Lower lobe of right lung (tissue), 2 donors: ENCODE measurements at regions not wholly inside any gene's neighbourhood (a gene's known extent, or its start where the extent isn't known, plus 50 kb on each side); places are given as distances from the start of the nearest gene placed in this dataset.

Source experiments
- ATAC-seq, 2 donors: fragments of 200-7000 bp; cut with Tn5 transposase; one replicate each; pipeline ENCODE4 v1.9.1; 2020 to 2022; ENCODE audit warnings: mild to moderate bottlenecking in 2 of 2, moderate library complexity in 2 of 2
- DNase-seq: peaks from one replicate; pipeline ENCODE4 v3.0.0-alpha.2; 2020
- H3K27ac ChIP-seq: fragments of 200-600 bp; one replicate; pipeline ENCODE4 v1.8.0; 2022
- H3K27me3 ChIP-seq: fragments of 200-600 bp; one replicate; pipeline ENCODE4 v1.8.0; 2022; ENCODE audit warnings: low read depth
- H3K36me3 ChIP-seq: fragments of 200-600 bp; one replicate; pipeline ENCODE4 v1.8.0; 2022; ENCODE audit warnings: mild to moderate bottlenecking
- H3K4me1 ChIP-seq: fragments of 200-600 bp; one replicate; pipeline ENCODE4 v1.8.0; 2022
- H3K4me3 ChIP-seq: fragments of 200-600 bp; one replicate; pipeline ENCODE4 v1.8.0; 2022; ENCODE audit warnings: mild to moderate bottlenecking
- H3K9me3 ChIP-seq: fragments of 200-600 bp; one replicate; pipeline ENCODE4 v1.8.0; 2022
- intact Hi-C: fragments of 100-400 bp; cut with DNase I; formaldehyde crosslinking; loops from one replicate; pipeline ENCODE4 v1.11.0; 2022
- TF ChIP-seq, protein P1 (sequence below): fragments of 200-600 bp; IDR thresholded peaks from one replicate; pipeline ENCODE4 v1.8.0; 2022; ENCODE audit warnings: antibody characterized with exemption, mild to moderate bottlenecking
- donor health status: DM: no; HTN: yes; CAD: no; lungs with severe emphysema.

DNA sequence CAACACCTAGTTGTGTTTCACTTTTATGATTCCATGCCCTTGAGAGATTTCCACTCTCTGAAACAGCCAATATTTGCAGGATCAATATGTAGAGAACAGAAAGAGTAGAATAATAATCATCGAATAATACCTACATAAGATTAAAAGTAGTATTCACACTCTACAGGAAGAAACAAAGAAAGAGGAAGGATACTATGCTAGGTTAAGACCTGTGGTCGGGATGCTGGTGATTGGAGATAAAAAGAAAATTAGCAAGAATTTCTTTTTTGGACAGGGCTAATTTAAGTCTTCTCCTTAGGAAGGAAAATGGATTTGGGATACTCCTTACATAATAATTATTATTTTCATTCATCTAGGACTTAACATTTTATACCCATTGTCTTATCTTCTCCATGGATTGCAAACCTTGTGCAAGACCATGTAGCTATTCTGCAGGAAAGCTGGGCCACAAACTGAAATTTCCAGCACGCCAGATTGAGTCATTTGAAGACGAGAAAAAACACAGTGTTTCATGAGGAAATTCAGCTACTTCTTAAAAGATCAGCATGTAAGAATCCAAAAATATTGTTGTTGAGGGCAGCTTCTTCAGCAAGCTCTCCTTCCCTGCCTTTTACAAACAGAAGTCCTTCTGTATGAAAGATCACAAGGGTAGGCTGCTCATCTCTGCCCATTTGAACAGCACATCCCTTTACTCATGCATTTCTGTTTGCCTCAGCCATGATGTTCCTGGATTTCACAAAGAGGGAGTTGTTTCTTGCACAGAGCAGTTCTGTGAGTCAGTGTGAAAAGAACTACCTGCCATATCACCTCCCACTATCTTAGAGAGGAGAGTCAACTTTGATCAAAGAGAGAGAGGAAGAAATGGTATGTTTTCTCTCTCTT, 90.7 kb downstream of the FAM76B start:
- DNase-seq (no peak), ATAC-seq (peak in 1 of 2 donors; percentile 8)
- Histone ChIP-seq H3K27me3 (no peaks in the 10 kb centered on the region), H3K9me3 (no peaks in the 10 kb centered on the region), H3K27ac (no peak overlapping the region), H3K4me1 (peaks cover 23% of the 10 kb centered on the region), H3K4me3 (no peak overlapping the region), H3K36me3 (no peaks in the 10 kb centered on the region)
- intact Hi-C loops, result no loop called here
- TF ChIP-seq, protein P1, sequence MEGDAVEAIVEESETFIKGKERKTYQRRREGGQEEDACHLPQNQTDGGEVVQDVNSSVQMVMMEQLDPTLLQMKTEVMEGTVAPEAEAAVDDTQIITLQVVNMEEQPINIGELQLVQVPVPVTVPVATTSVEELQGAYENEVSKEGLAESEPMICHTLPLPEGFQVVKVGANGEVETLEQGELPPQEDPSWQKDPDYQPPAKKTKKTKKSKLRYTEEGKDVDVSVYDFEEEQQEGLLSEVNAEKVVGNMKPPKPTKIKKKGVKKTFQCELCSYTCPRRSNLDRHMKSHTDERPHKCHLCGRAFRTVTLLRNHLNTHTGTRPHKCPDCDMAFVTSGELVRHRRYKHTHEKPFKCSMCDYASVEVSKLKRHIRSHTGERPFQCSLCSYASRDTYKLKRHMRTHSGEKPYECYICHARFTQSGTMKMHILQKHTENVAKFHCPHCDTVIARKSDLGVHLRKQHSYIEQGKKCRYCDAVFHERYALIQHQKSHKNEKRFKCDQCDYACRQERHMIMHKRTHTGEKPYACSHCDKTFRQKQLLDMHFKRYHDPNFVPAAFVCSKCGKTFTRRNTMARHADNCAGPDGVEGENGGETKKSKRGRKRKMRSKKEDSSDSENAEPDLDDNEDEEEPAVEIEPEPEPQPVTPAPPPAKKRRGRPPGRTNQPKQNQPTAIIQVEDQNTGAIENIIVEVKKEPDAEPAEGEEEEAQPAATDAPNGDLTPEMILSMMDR, result no peak

DNA sequence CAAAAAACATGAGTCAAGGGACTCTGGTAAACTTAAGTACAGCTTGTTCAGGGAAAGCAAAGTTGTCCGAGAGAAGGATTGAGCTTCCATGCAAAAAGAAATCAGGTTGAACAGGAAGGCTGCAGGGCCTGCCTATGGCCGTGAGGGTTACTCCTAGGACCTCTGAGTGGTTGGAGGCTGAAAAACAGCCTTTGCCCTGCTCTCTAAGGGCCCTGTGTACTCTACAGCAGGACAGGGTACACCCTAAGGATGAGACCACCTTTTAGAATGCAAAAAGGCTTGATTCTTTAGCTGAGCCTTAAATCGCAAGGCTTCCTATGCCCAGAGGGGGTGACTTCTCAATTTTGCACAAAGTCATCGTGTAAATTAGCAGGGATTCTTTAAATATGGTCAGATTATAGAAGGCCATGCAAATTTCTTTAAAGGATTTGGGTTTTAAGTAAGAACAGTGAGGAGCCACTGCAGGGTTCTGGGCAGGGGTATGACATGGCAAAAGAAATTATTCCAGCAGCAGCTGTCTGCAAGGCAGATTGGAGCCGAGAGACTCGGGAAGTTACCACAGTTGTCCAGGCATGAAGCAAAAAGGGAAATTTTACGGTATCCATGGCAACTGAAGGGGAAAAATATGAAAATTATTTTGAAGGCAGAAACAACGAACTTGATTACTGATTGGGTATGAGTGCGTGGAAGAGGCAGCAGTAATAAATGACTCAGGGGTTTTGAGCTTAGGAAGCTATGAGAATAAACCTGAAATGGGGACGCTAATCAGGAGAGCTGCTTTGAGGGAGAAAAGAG, 91.8 kb downstream of the FAM76B start:
- H3K27ac ChIP-seq, result peak overlapping the region; percentile 42
- intact Hi-C loops, result no loop called here
- no peaks in the 10 kb centered on the region for H3K27me3 ChIP-seq
- TF ChIP-seq, protein P1, result no peak
- no peaks in the 10 kb centered on the region for H3K9me3 ChIP-seq
- no peak overlapping the region for H3K4me3 ChIP-seq
- H3K36me3 ChIP-seq, result no peaks in the 10 kb centered on the region
- ATAC-seq (peak; percentile 40 to 46), DNase-seq (no peak)
- peaks cover 23% of the 10 kb centered on the region for H3K4me1 ChIP-seq

DNA sequence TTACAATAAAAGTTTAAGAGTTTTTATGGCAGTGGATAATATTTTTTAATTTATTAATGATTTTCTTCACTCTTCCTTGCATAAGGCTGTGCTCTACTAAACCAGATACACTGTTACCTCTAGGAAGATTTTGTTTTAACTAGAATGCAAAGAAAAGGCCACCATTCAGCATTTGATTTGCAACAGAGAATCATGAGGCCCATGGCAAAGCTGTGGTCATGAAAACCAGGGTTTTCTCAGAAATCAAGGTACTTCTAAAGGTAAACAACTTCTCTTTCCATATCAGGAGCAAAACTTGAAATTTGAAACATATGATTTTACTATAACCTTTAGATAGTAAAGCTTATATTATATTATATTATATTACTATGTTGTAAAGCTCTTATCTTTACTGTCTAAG, 94.4 kb downstream of the FAM76B start:
- Histone ChIP-seq H3K27me3 (no peaks in the 10 kb centered on the region), H3K4me3 (no peak overlapping the region), H3K27ac (no peak overlapping the region), H3K36me3 (no peaks in the 10 kb centered on the region), H3K9me3 (no peaks in the 10 kb centered on the region), H3K4me1 (peaks cover 22% of the 10 kb centered on the region)
- TF ChIP-seq, protein P1, result no peak
- DNase-seq, result no peak
- ATAC-seq, result no peak
- intact Hi-C loops, result no loop called here

DNA sequence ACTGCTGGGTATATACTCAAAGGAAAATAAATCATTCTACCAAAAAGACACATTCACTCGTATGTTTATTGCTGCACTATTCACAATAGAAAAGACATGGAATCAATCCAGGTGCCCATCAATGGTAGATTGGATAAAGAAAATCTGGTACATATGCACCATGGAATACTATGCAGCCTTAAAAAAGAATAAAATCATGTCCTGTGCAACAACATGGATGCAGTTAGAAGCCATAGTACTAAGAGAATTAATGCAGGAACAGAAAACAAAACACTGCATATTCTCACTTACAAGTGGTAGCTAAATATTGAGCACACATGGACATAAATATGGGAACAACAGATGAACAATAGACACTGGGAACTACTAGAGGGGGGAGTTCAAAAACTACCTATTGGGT, 96.3 kb downstream of the FAM76B start:
- Histone ChIP-seq H3K4me3 (no peak overlapping the region), H3K36me3 (no peaks in the 10 kb centered on the region), H3K9me3 (no peaks in the 10 kb centered on the region), H3K27ac (no peak overlapping the region), H3K4me1 (peaks cover 10% of the 10 kb centered on the region), H3K27me3 (no peaks in the 10 kb centered on the region)
- ATAC-seq, result no peak
- intact Hi-C loops, result no loop called here
- no peak for DNase-seq
- TF ChIP-seq, protein P1, result no peak

DNA sequence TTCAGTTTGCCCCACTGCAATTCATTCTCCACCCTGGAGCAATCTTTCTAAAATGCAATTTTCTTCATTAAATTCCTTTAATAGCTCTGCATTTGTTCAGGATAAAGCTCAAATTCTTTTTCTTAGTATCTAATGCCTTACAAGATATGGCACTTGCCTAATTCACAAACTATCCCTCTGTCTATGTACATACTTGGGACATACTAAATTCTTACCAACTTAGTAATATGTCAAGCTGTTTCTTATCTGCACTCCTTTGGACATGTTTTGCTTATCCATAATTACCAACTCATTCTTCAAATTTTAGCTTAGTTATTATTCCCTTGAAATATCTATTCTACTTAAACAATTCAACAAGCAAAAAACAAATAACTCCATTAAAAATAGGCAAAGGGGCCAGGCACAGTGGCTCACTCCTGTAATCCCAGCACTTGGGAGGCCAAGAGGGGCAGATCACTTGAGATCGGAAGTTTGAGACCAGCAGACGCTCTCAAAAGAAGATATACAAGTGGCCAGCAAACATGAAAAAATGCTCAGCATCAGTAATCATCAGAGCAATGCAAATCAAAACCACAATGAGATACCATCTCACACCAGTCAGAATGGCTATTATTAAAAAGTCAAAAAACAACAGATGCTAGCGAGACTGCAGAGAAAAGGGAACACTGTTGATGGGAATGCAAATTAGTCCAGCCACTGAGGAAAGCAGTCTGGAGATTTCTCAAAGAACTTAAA, 96.9 kb downstream of the FAM76B start:
- ATAC-seq (no peak), DNase-seq (no peak)
- no peaks in the 10 kb centered on the region for H3K9me3 ChIP-seq
- H3K36me3 ChIP-seq, result no peaks in the 10 kb centered on the region
- TF ChIP-seq, protein P1, result no peak
- no peaks in the 10 kb centered on the region for H3K27me3 ChIP-seq
- no peak overlapping the region for H3K4me3 ChIP-seq
- H3K27ac ChIP-seq, result no peak overlapping the region
- intact Hi-C loops, result no loop called here
- H3K4me1 ChIP-seq, result peaks cover 4% of the 10 kb centered on the region
